MG63 (cell line): ENCODE measurements at regions not wholly inside any gene's neighbourhood (a gene's known extent, or its start where the extent isn't known, plus 50 kb on each side); places are given as distances from the start of the nearest gene placed in this dataset.

Experiments used
- DNase-seq: peaks from one replicate; pipeline ENCODE4 v3.0.0-alpha.2; 2020
- H3K27me3 ChIP-seq: fragments of 250-450 bp; sonication (Bioruptor Pico); 2 replicates; pipeline ENCODE4 v1.5.1; 2020; ENCODE audit warnings: mild to moderate bottlenecking, moderate library complexity
- H3K36me3 ChIP-seq: fragments of 250-450 bp; sonication (Bioruptor Pico); 2 replicates; pipeline ENCODE4 v1.5.1; 2020; ENCODE audit warnings: mild to moderate bottlenecking, moderate library complexity
- H3K4me3 ChIP-seq: fragments of 250-450 bp; sonication (Bioruptor Pico); 2 replicates; pipeline ENCODE4 v1.5.1; 2020; ENCODE audit warnings: mild to moderate bottlenecking, moderate library complexity
- H3K9me3 ChIP-seq: fragments of 250-450 bp; sonication (Bioruptor Pico); 2 replicates; pipeline ENCODE4 v1.5.1; 2020; ENCODE audit warnings: mild to moderate bottlenecking, moderate library complexity

GRCh38 chr10:14408139-14408538, 77.4 kb upstream of the FRMD4A start:
- no peaks in the 10 kb centered on the region for H3K9me3 ChIP-seq
- no peaks in the 10 kb centered on the region for H3K36me3 ChIP-seq
- H3K4me3 ChIP-seq: no peak overlapping the region
- no peaks in the 10 kb centered on the region for H3K27me3 ChIP-seq
- no peak for DNase-seq

- no peaks in the 10 kb centered on the region for H3K9me3 ChIP-seq
- DNase-seq: no peak
- H3K36me3 ChIP-seq: no peaks in the 10 kb centered on the region
- no peaks in the 10 kb centered on the region for H3K27me3 ChIP-seq
- no peak overlapping the region for H3K4me3 ChIP-seq
Measured at GRCh38 chr10:14407567-14407966, 76.8 kb upstream of the FRMD4A start.

- Histone ChIP-seq H3K9me3 (no peaks in the 10 kb centered on the region), H3K4me3 (peak overlapping the region; percentile 2; the same call in 1 of the 2 replicates), H3K27me3 (no peaks in the 10 kb centered on the region), H3K36me3 (no peaks in the 10 kb centered on the region)
- DNase-seq: peak; percentile 87
Measured at GRCh38 chr10:14405076-14406065, 74.6 kb upstream of the FRMD4A start.

GRCh38 chr10:14403881-14404623, 73.3 kb upstream of the FRMD4A start:
- no peak for DNase-seq

GRCh38 chr10:14403359-14403758, 72.6 kb upstream of the FRMD4A start:
- Histone ChIP-seq H3K36me3 (no peaks in the 10 kb centered on the region), H3K27me3 (no peaks in the 10 kb centered on the region), H3K4me3 (no peak overlapping the region), H3K9me3 (no peaks in the 10 kb centered on the region)
- DNase-seq: no peak

More at GRCh38 chr10:14403881-14404623, 73.3 kb upstream of the FRMD4A start:
- Histone ChIP-seq H3K36me3 (no peaks in the 10 kb centered on the region), H3K27me3 (no peaks in the 10 kb centered on the region), H3K9me3 (no peaks in the 10 kb centered on the region), H3K4me3 (no peak overlapping the region)

GRCh38 chr10:14399641-14400040, 68.9 kb upstream of the FRMD4A start:
- H3K9me3 ChIP-seq: no peaks in the 10 kb centered on the region
- H3K36me3 ChIP-seq: no peaks in the 10 kb centered on the region
- H3K4me3 ChIP-seq: no peak overlapping the region
- no peak for DNase-seq
- H3K27me3 ChIP-seq: no peaks in the 10 kb centered on the region

GRCh38 chr10:14397066-14397465, 66.3 kb upstream of the FRMD4A start:
- H3K4me3 ChIP-seq: no peak overlapping the region
- H3K36me3 ChIP-seq: no peaks in the 10 kb centered on the region
- H3K27me3 ChIP-seq: no peaks in the 10 kb centered on the region
- DNase-seq: peak; percentile 98
- peaks cover 8% of the 10 kb centered on the region; the same call in 1 of the 2 replicates for H3K9me3 ChIP-seq

- Histone ChIP-seq H3K27me3 (no peaks in the 10 kb centered on the region), H3K36me3 (no peaks in the 10 kb centered on the region), H3K9me3 (peaks cover 8% of the 10 kb centered on the region; the same call in 1 of the 2 replicates), H3K4me3 (no peak overlapping the region)
- peak; percentile 60 for DNase-seq
Measured at GRCh38 chr10:14396411-14397048, 65.8 kb upstream of the FRMD4A start.

GRCh38 chr10:14394179-14394578, 63.5 kb upstream of the FRMD4A start:
- no peak for DNase-seq
- Histone ChIP-seq H3K9me3 (peaks cover 8% of the 10 kb centered on the region; the same call in 1 of the 2 replicates), H3K27me3 (no peaks in the 10 kb centered on the region), H3K36me3 (no peaks in the 10 kb centered on the region), H3K4me3 (no peak overlapping the region)

GRCh38 chr10:14391342-14391741, 60.6 kb upstream of the FRMD4A start:
- H3K9me3 ChIP-seq: peaks cover 8% of the 10 kb centered on the region; the same call in 1 of the 2 replicates
- H3K4me3 ChIP-seq: no peak overlapping the region
- DNase-seq: no peak
- H3K36me3 ChIP-seq: no peaks in the 10 kb centered on the region
- H3K27me3 ChIP-seq: no peaks in the 10 kb centered on the region

- DNase-seq: no peak
- Histone ChIP-seq H3K36me3 (no peaks in the 10 kb centered on the region), H3K27me3 (no peaks in the 10 kb centered on the region), H3K4me3 (no peak overlapping the region), H3K9me3 (peaks cover 8% of the 10 kb centered on the region; the same call in 1 of the 2 replicates)
Measured at GRCh38 chr10:14389981-14390590, 59.4 kb upstream of the FRMD4A start.

GRCh38 chr10:14385596-14386593, 55.2 kb upstream of the FRMD4A start:
- DNase-seq: peak; percentile 87
- no peaks in the 10 kb centered on the region for H3K36me3 ChIP-seq
- no peaks in the 10 kb centered on the region for H3K9me3 ChIP-seq
- no peak overlapping the region for H3K4me3 ChIP-seq
- no peaks in the 10 kb centered on the region for H3K27me3 ChIP-seq

- no peak for DNase-seq
Measured at GRCh38 chr10:14384915-14385314, 54.2 kb upstream of the FRMD4A start.

GRCh38 chr10:14384116-14384730, 53.5 kb upstream of the FRMD4A start:
- H3K4me3 ChIP-seq: no peak overlapping the region
- no peaks in the 10 kb centered on the region for H3K27me3 ChIP-seq
- no peaks in the 10 kb centered on the region for H3K36me3 ChIP-seq
- DNase-seq: no peak
- H3K9me3 ChIP-seq: no peaks in the 10 kb centered on the region

More at GRCh38 chr10:14384915-14385314, 54.2 kb upstream of the FRMD4A start:
- Histone ChIP-seq H3K36me3 (no peaks in the 10 kb centered on the region), H3K9me3 (no peaks in the 10 kb centered on the region), H3K4me3 (no peak overlapping the region), H3K27me3 (no peaks in the 10 kb centered on the region)

GRCh38 chr10:14383266-14383665, 52.5 kb upstream of the FRMD4A start:
- H3K9me3 ChIP-seq: no peaks in the 10 kb centered on the region
- no peaks in the 10 kb centered on the region for H3K27me3 ChIP-seq
- no peak for DNase-seq
- no peaks in the 10 kb centered on the region for H3K36me3 ChIP-seq
- no peak overlapping the region for H3K4me3 ChIP-seq
